IPS DF 6.9 (cell line): ENCODE measurements at regions not wholly inside any gene's neighbourhood (a gene's known extent, or its start where the extent isn't known, plus 50 kb on each side); places are given as distances from the start of the nearest gene placed in this dataset.

Source experiments
- DNase-seq: peaks from one replicate; pipeline ENCODE4 v3.0.0-alpha.2; 2013; ENCODE audit warnings: low read depth, low spot score
- H3K27ac ChIP-seq: one replicate; pipeline ENCODE4 v1.5.1; 2013; ENCODE audit warnings: low read length, control low read depth
- H3K27me3 ChIP-seq: 2 replicates; pipeline ENCODE4 v1.6.1; 2013; ENCODE audit warnings: mild to moderate bottlenecking, low read length; ENCODE audit not compliant: control insufficient read depth, insufficient read depth
- H3K36me3 ChIP-seq: 2 replicates; pipeline ENCODE4 v1.6.1; 2013; ENCODE audit warnings: low read length; ENCODE audit not compliant: control insufficient read depth, insufficient read depth
- H3K4me1 ChIP-seq: 2 replicates; pipeline ENCODE4 v1.6.1; 2013; ENCODE audit warnings: low read length; ENCODE audit not compliant: control insufficient read depth, insufficient read depth
- H3K4me3 ChIP-seq: 2 replicates; pipeline ENCODE4 v1.5.1; 2013; ENCODE audit warnings: mild to moderate bottlenecking, low read length
- H3K9me3 ChIP-seq: 2 replicates; pipeline ENCODE4 v1.6.1; 2013; ENCODE audit warnings: low read length, inconsistent platforms; ENCODE audit not compliant: control insufficient read depth, insufficient read depth
- WGBS: extraction: QIAGEN DNeasy Blood & Tissue Kit; methylation state at CpG from one replicate; pipeline ENCODE4 v1.1.7; 2013; ENCODE audit warnings: mixed read lengths, missing lambda C conversion rate; ENCODE audit not compliant: insufficient read length, insufficient coverage; 5-methylcytosine and 5-hydroxymethylcytosine counted together

DNA sequence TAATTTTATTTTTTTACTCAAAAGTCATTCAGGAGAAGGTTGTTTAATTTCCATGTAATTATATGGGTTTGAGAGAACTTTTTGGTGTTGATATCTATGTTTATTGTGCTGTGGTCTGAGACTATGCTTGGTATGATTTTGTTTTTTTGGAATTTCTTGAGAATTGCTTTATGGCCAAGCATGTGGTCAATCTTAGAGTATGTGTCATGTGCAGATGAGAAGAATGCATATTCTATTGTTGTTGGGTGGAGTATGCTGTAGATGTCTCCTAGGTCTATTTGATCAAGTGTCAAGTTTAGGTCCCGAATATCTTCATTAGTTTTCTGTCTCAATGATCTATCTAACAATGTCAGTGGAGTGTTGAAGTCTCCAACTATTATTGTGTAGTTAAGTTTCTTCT lies 134.9 kb downstream of the HMHB1 start:
- Histone ChIP-seq H3K9me3 (no peaks in the 10 kb centered on the region), H3K36me3 (no peaks in the 10 kb centered on the region), H3K4me1 (no peaks in the 10 kb centered on the region), H3K4me3 (no peak overlapping the region), H3K27me3 (no peaks in the 10 kb centered on the region), H3K27ac (no peak overlapping the region)
- DNase-seq, result no peak
- WGBS, result no CpG with 5 or more reads among the region's 1 CpG

DNA sequence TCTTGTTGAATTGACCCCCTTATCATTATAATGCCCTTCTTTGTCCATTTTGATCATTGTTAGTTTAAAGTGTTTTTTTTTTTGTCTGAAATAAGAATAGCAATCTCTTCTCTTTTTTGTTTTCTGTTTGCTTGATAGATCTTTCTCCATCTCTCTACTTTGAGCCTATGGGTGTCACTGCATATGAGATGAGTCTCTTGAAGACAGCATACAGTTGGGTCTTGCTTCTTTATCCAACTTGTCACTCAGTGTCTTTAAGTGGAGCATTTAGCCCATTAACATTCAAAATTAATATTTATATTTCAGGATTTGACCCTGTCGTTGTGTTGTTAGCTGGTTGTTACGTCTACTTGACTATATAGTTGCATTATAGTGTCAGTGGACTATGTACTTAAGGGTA lies 135.4 kb downstream of the HMHB1 start:
- no peak overlapping the region for H3K27ac ChIP-seq
- WGBS, result no CpG with 5 or more reads among the region's 2 CpGs
- no peaks in the 10 kb centered on the region for H3K36me3 ChIP-seq
- no peak overlapping the region for H3K4me3 ChIP-seq
- no peaks in the 10 kb centered on the region for H3K9me3 ChIP-seq
- no peaks in the 10 kb centered on the region for H3K4me1 ChIP-seq
- DNase-seq, result no peak
- H3K27me3 ChIP-seq, result no peaks in the 10 kb centered on the region

DNA sequence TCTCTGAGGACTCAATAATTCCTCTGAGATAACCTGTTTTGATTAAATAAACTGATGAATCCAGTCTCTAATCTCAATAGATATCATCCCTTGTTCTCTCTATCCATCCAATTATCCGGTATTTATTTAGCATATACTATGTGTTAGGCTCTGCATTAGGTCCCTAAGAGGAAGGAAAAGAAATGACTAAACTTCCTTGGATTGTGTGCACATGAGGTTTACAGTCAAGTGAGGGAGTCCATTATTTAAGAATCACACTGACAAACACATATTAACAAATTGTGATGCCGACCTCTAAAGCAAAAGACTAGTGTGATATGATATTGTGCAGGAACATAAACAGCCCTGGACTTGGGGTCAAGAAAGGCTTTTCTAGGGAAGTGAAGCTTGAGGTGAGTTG lies 140.8 kb downstream of the HMHB1 start:
- Histone ChIP-seq H3K27me3 (no peaks in the 10 kb centered on the region), H3K36me3 (no peaks in the 10 kb centered on the region), H3K27ac (no peak overlapping the region), H3K4me1 (0 out of 2 replicates have a peak, but pooled peaks cover 1% of the 10 kb centered on the region), H3K4me3 (no peak overlapping the region), H3K9me3 (no peaks in the 10 kb centered on the region)
- WGBS, result no CpG with 5 or more reads among the region's 2 CpGs
- DNase-seq, result no peak

- H3K9me3 ChIP-seq, result no peaks in the 10 kb centered on the region
- no peaks in the 10 kb centered on the region for H3K27me3 ChIP-seq
- H3K4me1 ChIP-seq, result 0 out of 2 replicates have a peak, but pooled peaks cover 1% of the 10 kb centered on the region
- H3K27ac ChIP-seq, result no peak overlapping the region
- no peaks in the 10 kb centered on the region for H3K36me3 ChIP-seq
- no peak overlapping the region for H3K4me3 ChIP-seq
- WGBS, result no CpG with 5 or more reads among the region's 4 CpGs
- DNase-seq, result no peak
Observed at GRCh38 chr5:143953851-143954250, 141.9 kb downstream of the HMHB1 start.

DNA sequence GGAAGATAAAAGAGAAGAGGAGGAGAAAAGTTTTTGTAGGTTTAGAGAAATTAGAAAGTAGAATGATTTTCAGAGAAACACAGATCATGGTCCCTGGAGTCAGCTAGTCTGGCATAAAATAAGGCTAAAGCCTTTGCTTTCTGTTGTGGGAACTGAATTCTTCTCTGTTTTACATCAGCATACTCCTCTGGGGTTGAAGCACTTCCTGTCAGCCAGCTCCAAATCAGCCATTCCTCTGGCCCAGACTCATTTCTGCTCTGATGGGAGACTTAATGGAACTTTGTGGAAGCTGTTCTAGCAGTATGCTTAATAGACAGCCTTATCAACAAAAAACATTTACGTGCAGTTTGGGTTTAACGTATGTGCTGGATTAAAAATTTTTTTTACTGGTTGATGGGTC lies 143.2 kb downstream of the HMHB1 start:
- Histone ChIP-seq H3K36me3 (no peaks in the 10 kb centered on the region), H3K4me1 (0 out of 2 replicates have a peak, but pooled peaks cover 1% of the 10 kb centered on the region), H3K27ac (no peak overlapping the region), H3K4me3 (no peak overlapping the region), H3K9me3 (no peaks in the 10 kb centered on the region), H3K27me3 (no peaks in the 10 kb centered on the region)
- no CpG with 5 or more reads among the region's 2 CpGs for WGBS
- DNase-seq, result no peak

DNA sequence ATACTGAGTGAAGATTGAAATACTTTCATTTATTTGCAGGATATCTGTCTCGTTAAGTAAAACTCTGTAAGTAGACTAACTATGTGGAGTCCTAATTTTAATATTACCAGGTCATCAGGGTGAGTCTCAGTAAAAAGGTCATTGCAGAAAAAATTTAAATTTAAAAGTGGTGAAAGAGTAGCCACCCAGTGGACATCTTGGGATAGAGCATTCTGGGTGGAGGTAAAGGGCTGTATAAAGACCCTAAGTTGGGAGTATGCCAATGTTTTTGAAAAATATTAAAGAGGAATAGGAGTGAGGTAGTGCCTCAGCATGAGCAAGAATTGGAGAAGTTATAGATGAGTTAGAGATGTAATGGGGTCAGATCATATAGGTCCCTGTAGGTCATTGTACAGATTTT lies 145.5 kb downstream of the HMHB1 start:
- H3K27me3 ChIP-seq, result no peaks in the 10 kb centered on the region
- no peak overlapping the region for H3K4me3 ChIP-seq
- H3K4me1 ChIP-seq, result 0 out of 2 replicates have a peak, but pooled peaks cover 1% of the 10 kb centered on the region
- H3K9me3 ChIP-seq, result no peaks in the 10 kb centered on the region
- DNase-seq, result no peak
- no CpG with 5 or more reads among the region's 1 CpG for WGBS
- H3K27ac ChIP-seq, result no peak overlapping the region
- H3K36me3 ChIP-seq, result no peaks in the 10 kb centered on the region

DNA sequence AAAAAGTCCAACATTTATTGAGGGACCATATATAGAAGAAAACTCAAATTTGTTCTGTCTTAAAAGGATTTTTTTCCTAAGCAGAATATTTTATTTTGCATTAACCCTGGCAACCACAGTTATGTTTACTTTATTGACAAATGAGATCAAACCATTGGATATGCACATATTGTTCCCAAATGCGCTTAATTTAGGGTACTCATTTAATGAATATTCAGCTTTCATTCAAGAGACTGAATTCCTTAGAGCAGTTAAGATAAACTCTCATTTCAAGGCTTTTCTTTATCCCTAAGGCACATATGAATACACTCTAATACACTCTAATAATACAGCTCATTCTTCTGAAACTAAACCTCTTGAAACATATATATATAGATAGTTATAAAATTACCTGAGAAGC lies 150.2 kb downstream of the HMHB1 start:
- H3K36me3 ChIP-seq, result no peaks in the 10 kb centered on the region
- WGBS, result no CpG with 5 or more reads among the region's 1 CpG
- no peaks in the 10 kb centered on the region for H3K9me3 ChIP-seq
- no peaks in the 10 kb centered on the region for H3K4me1 ChIP-seq
- no peak for DNase-seq
- H3K27ac ChIP-seq, result no peak overlapping the region
- H3K27me3 ChIP-seq, result no peaks in the 10 kb centered on the region
- no peak overlapping the region for H3K4me3 ChIP-seq

GRCh38 chr5:143964919-143965318 lies 153.0 kb downstream of the HMHB1 start:
- Histone ChIP-seq H3K4me1 (no peaks in the 10 kb centered on the region), H3K27me3 (no peaks in the 10 kb centered on the region), H3K27ac (no peak overlapping the region), H3K36me3 (no peaks in the 10 kb centered on the region), H3K4me3 (no peak overlapping the region), H3K9me3 (no peaks in the 10 kb centered on the region)
- no CpG with 5 or more reads among the region's 3 CpGs for WGBS
- no peak for DNase-seq

DNA sequence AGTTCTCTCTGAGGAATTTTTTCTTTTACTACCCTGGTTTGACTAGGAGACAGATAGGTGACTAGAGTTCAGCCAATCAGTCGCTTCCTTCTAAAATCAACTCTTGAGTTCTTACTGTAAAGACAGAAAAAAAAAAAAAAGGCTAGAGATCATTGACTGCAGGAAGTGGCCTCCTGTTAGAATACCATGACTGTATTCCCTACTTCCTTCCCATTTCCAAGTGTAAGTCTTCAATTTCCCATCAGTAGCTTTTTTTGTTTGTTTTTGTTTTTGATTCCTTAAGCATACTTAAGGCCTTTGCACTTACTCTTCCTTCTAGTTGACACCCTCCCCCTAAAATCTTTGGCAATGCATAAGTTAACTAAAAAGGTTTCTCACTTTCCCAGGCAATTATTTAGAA lies 154.3 kb downstream of the HMHB1 start:
- WGBS, result no CpG with 5 or more reads among the region's 1 CpG
- H3K27me3 ChIP-seq, result no peaks in the 10 kb centered on the region
- H3K27ac ChIP-seq, result no peak overlapping the region

DNA sequence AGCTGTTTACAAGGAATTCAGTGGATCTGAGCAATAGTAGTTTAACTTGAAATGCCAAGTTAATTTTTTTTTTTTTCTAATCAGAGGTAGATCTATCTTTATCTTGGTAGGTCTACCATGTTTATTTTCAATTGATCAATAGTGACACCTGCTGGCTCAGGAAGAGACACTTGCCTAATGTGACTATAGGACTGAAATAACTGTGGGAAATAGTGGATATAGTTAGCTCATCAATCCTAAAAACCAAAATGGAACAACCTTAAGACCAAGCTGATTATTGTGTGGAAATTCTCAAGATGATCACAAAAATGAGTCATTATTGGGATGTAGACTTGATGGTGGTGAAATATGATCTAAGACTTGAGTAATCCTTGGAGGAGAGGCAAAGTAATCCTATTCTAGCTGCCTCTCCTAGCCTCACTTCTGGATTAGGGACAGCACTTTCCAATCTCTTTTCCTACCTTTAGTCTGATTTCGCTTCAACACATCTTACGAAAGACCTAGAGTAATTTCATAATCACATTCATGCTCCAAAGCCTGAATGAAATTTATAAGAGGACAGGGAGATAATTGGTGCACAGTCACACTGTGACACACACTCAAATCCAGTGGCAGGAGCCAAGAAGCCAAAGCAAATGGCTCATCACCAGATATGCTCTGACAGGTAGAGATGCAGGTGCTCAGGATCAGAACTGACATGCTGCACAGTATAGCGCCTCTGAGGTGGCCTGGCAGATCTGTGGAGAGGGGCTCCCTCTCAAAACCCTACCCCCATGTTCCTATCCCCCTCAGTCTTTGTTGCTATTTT lies 156.3 kb downstream of the HMHB1 start:
- no CpG with 5 or more reads among the region's 3 CpGs for WGBS
- Histone ChIP-seq H3K27ac (no peak overlapping the region), H3K4me1 (no peaks in the 10 kb centered on the region), H3K4me3 (no peak overlapping the region), H3K27me3 (no peaks in the 10 kb centered on the region), H3K36me3 (no peaks in the 10 kb centered on the region), H3K9me3 (no peaks in the 10 kb centered on the region)
- DNase-seq, result no peak

More for the DNA sequence above, 154.3 kb downstream of the HMHB1 start:
- no peak for DNase-seq
- Histone ChIP-seq H3K4me1 (no peaks in the 10 kb centered on the region), H3K9me3 (no peaks in the 10 kb centered on the region), H3K36me3 (no peaks in the 10 kb centered on the region), H3K4me3 (no peak overlapping the region)

DNA sequence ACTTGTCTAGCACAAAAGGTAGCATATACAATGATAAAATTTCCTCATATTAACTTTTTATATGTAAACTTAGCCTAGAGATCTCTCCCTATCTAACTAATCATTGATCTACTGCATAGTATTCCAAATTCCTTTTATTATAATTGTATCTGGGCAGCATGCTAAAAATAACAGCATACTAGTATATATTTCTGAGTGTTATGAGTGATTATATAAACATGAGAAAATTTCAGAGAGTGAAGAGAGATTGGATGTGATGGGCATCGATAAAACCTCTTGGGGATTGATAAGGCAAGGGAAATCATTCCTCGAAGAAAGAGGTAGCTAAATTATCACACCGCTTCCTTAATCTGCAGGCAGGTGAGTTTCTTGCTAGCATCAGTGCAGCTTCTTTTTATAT lies 158.2 kb downstream of the HMHB1 start:
- H3K36me3 ChIP-seq, result no peaks in the 10 kb centered on the region
- no peak overlapping the region for H3K27ac ChIP-seq
- H3K4me3 ChIP-seq, result no peak overlapping the region
- no peaks in the 10 kb centered on the region for H3K4me1 ChIP-seq
- DNase-seq, result no peak
- H3K27me3 ChIP-seq, result no peaks in the 10 kb centered on the region
- no peaks in the 10 kb centered on the region for H3K9me3 ChIP-seq
- no CpG with 5 or more reads among the region's 3 CpGs for WGBS
